GM12878 (cell line): ENCODE measurements at regions not wholly inside any gene's neighbourhood (a gene's known extent, or its start where the extent isn't known, plus 50 kb on each side); places are given as distances from the start of the nearest gene placed in this dataset.

Source experiments
- ATAC-seq: fragments of 200-7000 bp; cut with Tn5 transposase; 3 replicates; pipeline ENCODE4 v1.9.1; 2020; ENCODE audit warnings: mild to moderate bottlenecking, moderate library complexity
- BruUV-seq: library from RNA; stranded (reverse); fragments of 400-500 nt; replicated peaks from 2 replicates; lab custom pipeline; 2021; lab: Mats Ljungman, UMichigan
- CTCF ChIA-PET: fragments of 300-600 bp; sonication (Branson Sonifier 250); formaldehyde crosslinking; extraction: SDS; loops from one replicate; lab custom pipeline; 2021; ENCODE audit warnings: inconsistent platforms; lab: Yijun Ruan, JAX
- POLR2A ChIA-PET: fragments of 350-600 bp; formaldehyde crosslinking; extraction: SDS; loops from one replicate; lab custom pipeline; 2021; ENCODE audit warnings: inconsistent platforms; lab: Charles Lee
- RAD21 ChIA-PET: fragments of 300-600 bp; sonication (Branson Sonifier 250); formaldehyde crosslinking; loops from one replicate; lab custom pipeline; 2023; ENCODE audit warnings: antibody characterized with exemption; ENCODE audit not compliant: unreplicated experiment; lab: Charles Lee
- SMC1A ChIA-PET: fragments of 300-600 bp; sonication (Branson Sonifier 250); formaldehyde crosslinking; loops from one replicate; lab custom pipeline; 2023; ENCODE audit not compliant: unreplicated experiment, uncharacterized antibody; lab: Charles Lee
- DNase-seq: peaks from one replicate; pipeline ENCODE4 v3.0.0-alpha.2; 2011; ENCODE audit warnings: low read depth, low spot score
- FAIRE-seq: peaks from 3 replicates; lab custom pipeline; 2011; peaks lifted over from hg19 to GRCh38; lab: Jason Lieb, UNC
- H2AFZ ChIP-seq: 2 replicates; pipeline ENCODE4 v1.6.0; 2011; ENCODE audit warnings: low read depth, low read length, control low read depth; ENCODE audit not compliant: control insufficient read depth
- H3K27ac ChIP-seq: 2 replicates; pipeline ENCODE4 v1.5.1; 2011; ENCODE audit warnings: control low read depth; ENCODE audit not compliant: control insufficient read depth, insufficient read depth
- H3K27me3 ChIP-seq, 2 experiments: replicated peaks in 1 of 2; 2 replicates each; pipeline versions ENCODE4 v1.6.0 to v1.6.1; 2011; ENCODE audit warnings: low read length in 1 of 2; ENCODE audit not compliant: control insufficient read depth in 2 of 2, insufficient read depth in 2 of 2
- H3K36me3 ChIP-seq, 2 experiments: 2 replicates each; pipeline ENCODE4 v1.5.1; 2011; ENCODE audit warnings: low read length in 1 of 2; ENCODE audit not compliant: control insufficient read depth in 2 of 2, insufficient read depth in 2 of 2
- H3K4me1 ChIP-seq: 2 replicates; pipeline ENCODE4 v1.6.1; 2011; ENCODE audit warnings: mild to moderate bottlenecking, low read length, moderate library complexity, mixed read lengths; ENCODE audit not compliant: control insufficient read depth, insufficient read depth
- H3K4me2 ChIP-seq: 2 replicates; pipeline ENCODE4 v1.6.0; 2011; ENCODE audit warnings: control low read depth; ENCODE audit not compliant: control insufficient read depth, insufficient read depth
- H3K4me3 ChIP-seq: fragments of 200-600 bp; sonication (generic); 2 replicates; pipeline ENCODE4 v1.5.1; 2016
- H3K79me2 ChIP-seq: 2 replicates; pipeline ENCODE4 v1.6.0; 2011; ENCODE audit warnings: low read length; ENCODE audit not compliant: control insufficient read depth, insufficient read depth
- H3K9ac ChIP-seq: 2 replicates; pipeline ENCODE4 v1.8.0; 2011; ENCODE audit warnings: low read length, control low read depth, mixed read lengths; ENCODE audit not compliant: control insufficient read depth, insufficient read depth
- H3K9me3 ChIP-seq: replicated peaks from 3 replicates; pipeline ENCODE4 v1.5.1; 2011; ENCODE audit warnings: mild to moderate bottlenecking, low read length; ENCODE audit not compliant: control insufficient read depth, insufficient read depth
- H4K20me1 ChIP-seq: 2 replicates; pipeline ENCODE4 v1.6.0; 2011; ENCODE audit not compliant: control insufficient read depth, insufficient read depth
- EGR1 ChIP-seq, 2 experiments: IDR thresholded peaks; 1 replicate in 1 of 2; 2 replicates in 1 of 2; pipeline ENCODE4 v1.6.1; 2011 to 2012; ENCODE audit warnings: low read depth in 2 of 2, low read length in 2 of 2, borderline replicate concordance in 1 of 2, mild to moderate bottlenecking in 1 of 2, moderate library complexity in 1 of 2
- JUNB ChIP-seq: IDR thresholded peaks from 2 replicates; pipeline ENCODE4 v1.6.1; 2016; ENCODE audit warnings: antibody characterized with exemption, mild to moderate bottlenecking
- MAX ChIP-seq: IDR thresholded peaks from 2 replicates; pipeline ENCODE4 v1.6.1; 2012; ENCODE audit warnings: low read depth, low read length, improper control_type of control experiment
- MYB ChIP-seq: fragments of 150-350 bp; IDR thresholded peaks from 2 replicates; pipeline ENCODE4 v1.6.1; 2014; ENCODE audit warnings: mild to moderate bottlenecking, low read depth, low read length, borderline replicate concordance
- ZNF622 ChIP-seq: fragments of 450-650 bp; IDR thresholded peaks from 2 replicates; pipeline ENCODE4 v1.6.1; 2017; ENCODE audit warnings: mild to moderate bottlenecking, inconsistent platforms
- in situ Hi-C: fragments of 300-500 bp; cut with MboI; formaldehyde crosslinking; loops from 9 replicates; pipeline ENCODE4 v1.14.3; 2018; ENCODE audit warnings: mixed read lengths
- intact Hi-C: fragments of 100-400 bp; cut with micrococcal nuclease; formaldehyde crosslinking; loops from one replicate; pipeline ENCODE4 v1.14.2; 2022; ENCODE audit not compliant: unreplicated experiment
- TF ChIP-seq, protein P1 (sequence below): IDR thresholded peaks from 2 replicates; pipeline ENCODE4 v1.6.1; 2012; ENCODE audit warnings: low read length, inconsistent platforms
- TF ChIP-seq, protein P2 (sequence below): fragments of 450-650 bp; IDR thresholded peaks from 2 replicates; pipeline ENCODE4 v1.6.1; 2017; ENCODE audit warnings: mild to moderate bottlenecking
- TF ChIP-seq, protein P3 (sequence below): fragments of 450-650 bp; IDR thresholded peaks from 2 replicates; pipeline ENCODE4 v1.6.1; 2017; ENCODE audit warnings: mild to moderate bottlenecking, moderate library complexity
- TF ChIP-seq, protein P4 (sequence below): fragments of 450-650 bp; conservative IDR thresholded peaks from 2 replicates; pipeline ENCODE4 v1.6.1; 2017; ENCODE audit warnings: mild to moderate bottlenecking, moderate library complexity
- TF ChIP-seq, protein P5 (sequence below): IDR thresholded peaks from 2 replicates; pipeline ENCODE4 v1.6.1; 2011; ENCODE audit warnings: borderline replicate concordance, low read depth, mild to moderate bottlenecking, moderate library complexity, low read length; ENCODE audit not compliant: insufficient read depth, poor library complexity, severe bottlenecking

GRCh38 chr16:76755496-76755895 is 435.5 kb upstream of the MON1B start (continued):
- TF ChIP-seq, protein P1, sequence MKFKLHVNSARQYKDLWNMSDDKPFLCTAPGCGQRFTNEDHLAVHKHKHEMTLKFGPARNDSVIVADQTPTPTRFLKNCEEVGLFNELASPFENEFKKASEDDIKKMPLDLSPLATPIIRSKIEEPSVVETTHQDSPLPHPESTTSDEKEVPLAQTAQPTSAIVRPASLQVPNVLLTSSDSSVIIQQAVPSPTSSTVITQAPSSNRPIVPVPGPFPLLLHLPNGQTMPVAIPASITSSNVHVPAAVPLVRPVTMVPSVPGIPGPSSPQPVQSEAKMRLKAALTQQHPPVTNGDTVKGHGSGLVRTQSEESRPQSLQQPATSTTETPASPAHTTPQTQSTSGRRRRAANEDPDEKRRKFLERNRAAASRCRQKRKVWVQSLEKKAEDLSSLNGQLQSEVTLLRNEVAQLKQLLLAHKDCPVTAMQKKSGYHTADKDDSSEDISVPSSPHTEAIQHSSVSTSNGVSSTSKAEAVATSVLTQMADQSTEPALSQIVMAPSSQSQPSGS: no peak
- TF ChIP-seq, protein P2, sequence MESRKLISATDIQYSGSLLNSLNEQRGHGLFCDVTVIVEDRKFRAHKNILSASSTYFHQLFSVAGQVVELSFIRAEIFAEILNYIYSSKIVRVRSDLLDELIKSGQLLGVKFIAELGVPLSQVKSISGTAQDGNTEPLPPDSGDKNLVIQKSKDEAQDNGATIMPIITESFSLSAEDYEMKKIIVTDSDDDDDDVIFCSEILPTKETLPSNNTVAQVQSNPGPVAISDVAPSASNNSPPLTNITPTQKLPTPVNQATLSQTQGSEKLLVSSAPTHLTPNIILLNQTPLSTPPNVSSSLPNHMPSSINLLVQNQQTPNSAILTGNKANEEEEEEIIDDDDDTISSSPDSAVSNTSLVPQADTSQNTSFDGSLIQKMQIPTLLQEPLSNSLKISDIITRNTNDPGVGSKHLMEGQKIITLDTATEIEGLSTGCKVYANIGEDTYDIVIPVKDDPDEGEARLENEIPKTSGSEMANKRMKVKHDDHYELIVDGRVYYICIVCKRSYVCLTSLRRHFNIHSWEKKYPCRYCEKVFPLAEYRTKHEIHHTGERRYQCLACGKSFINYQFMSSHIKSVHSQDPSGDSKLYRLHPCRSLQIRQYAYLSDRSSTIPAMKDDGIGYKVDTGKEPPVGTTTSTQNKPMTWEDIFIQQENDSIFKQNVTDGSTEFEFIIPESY: no peak
- no peak for TF ChIP-seq JUNB

GRCh38 chr16:76756423-76756822 is 434.6 kb upstream of the MON1B start:
- BruUV-seq: no TSS peak
- FAIRE-seq: no peak
- TF ChIP-seq, protein P3, sequence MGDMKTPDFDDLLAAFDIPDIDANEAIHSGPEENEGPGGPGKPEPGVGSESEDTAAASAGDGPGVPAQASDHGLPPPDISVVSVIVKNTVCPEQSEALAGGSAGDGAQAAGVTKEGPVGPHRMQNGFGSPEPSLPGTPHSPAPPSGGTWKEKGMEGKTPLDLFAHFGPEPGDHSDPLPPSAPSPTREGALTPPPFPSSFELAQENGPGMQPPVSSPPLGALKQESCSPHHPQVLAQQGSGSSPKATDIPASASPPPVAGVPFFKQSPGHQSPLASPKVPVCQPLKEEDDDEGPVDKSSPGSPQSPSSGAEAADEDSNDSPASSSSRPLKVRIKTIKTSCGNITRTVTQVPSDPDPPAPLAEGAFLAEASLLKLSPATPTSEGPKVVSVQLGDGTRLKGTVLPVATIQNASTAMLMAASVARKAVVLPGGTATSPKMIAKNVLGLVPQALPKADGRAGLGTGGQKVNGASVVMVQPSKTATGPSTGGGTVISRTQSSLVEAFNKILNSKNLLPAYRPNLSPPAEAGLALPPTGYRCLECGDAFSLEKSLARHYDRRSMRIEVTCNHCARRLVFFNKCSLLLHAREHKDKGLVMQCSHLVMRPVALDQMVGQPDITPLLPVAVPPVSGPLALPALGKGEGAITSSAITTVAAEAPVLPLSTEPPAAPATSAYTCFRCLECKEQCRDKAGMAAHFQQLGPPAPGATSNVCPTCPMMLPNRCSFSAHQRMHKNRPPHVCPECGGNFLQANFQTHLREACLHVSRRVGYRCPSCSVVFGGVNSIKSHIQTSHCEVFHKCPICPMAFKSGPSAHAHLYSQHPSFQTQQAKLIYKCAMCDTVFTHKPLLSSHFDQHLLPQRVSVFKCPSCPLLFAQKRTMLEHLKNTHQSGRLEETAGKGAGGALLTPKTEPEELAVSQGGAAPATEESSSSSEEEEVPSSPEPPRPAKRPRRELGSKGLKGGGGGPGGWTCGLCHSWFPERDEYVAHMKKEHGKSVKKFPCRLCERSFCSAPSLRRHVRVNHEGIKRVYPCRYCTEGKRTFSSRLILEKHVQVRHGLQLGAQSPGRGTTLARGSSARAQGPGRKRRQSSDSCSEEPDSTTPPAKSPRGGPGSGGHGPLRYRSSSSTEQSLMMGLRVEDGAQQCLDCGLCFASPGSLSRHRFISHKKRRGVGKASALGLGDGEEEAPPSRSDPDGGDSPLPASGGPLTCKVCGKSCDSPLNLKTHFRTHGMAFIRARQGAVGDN: no peak
- TF ChIP-seq ZNF622 (no peak), MAX (no peak), MYB (no peak), EGR1 (IDR thresholded peaks at IDR 0.05; ENCODE audit: borderline replicate concordance in 1 of 2, low read depth in 2 of 2, low read length in 2 of 2) (no peak)
- TF ChIP-seq, protein P4, sequence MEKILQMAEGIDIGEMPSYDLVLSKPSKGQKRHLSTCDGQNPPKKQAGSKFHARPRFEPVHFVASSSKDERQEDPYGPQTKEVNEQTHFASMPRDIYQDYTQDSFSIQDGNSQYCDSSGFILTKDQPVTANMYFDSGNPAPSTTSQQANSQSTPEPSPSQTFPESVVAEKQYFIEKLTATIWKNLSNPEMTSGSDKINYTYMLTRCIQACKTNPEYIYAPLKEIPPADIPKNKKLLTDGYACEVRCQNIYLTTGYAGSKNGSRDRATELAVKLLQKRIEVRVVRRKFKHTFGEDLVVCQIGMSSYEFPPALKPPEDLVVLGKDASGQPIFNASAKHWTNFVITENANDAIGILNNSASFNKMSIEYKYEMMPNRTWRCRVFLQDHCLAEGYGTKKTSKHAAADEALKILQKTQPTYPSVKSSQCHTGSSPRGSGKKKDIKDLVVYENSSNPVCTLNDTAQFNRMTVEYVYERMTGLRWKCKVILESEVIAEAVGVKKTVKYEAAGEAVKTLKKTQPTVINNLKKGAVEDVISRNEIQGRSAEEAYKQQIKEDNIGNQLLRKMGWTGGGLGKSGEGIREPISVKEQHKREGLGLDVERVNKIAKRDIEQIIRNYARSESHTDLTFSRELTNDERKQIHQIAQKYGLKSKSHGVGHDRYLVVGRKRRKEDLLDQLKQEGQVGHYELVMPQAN: no peak
- TF ChIP-seq, protein P5, sequence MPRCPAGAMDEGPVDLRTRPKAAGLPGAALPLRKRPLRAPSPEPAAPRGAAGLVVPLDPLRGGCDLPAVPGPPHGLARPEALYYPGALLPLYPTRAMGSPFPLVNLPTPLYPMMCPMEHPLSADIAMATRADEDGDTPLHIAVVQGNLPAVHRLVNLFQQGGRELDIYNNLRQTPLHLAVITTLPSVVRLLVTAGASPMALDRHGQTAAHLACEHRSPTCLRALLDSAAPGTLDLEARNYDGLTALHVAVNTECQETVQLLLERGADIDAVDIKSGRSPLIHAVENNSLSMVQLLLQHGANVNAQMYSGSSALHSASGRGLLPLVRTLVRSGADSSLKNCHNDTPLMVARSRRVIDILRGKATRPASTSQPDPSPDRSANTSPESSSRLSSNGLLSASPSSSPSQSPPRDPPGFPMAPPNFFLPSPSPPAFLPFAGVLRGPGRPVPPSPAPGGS: no peak

More at GRCh38 chr16:76756423-76756822, 434.6 kb upstream of the MON1B start:
- intact Hi-C loops: no loop called here
- H2AFZ ChIP-seq: no peak overlapping the region
- no peak overlapping the region for H3K4me2 ChIP-seq
- no peaks in the 10 kb centered on the region for H3K9me3 ChIP-seq
- no peaks in the 10 kb centered on the region for H4K20me1 ChIP-seq
- in situ Hi-C loops: no loop called here
- no peak overlapping the region for H3K27ac ChIP-seq
- H3K9ac ChIP-seq: no peak overlapping the region
- no peaks in the 10 kb centered on the region for H3K36me3 ChIP-seq
- ChIA-PET POLR2A (no interaction called here), CTCF (no interaction called here), SMC1A (no interaction called here), RAD21 (no interaction called here)
- no peaks in the 10 kb centered on the region for H3K79me2 ChIP-seq
- no peak overlapping the region for H3K4me3 ChIP-seq
- ATAC-seq (no peak), DNase-seq (no peak)
- H3K27me3 ChIP-seq: no peaks in the 10 kb centered on the region
- no peaks in the 10 kb centered on the region for H3K4me1 ChIP-seq
